ENCODE measurements at regions not wholly inside any gene's neighbourhood (a gene's known extent, or its start where the extent isn't known, plus 50 kb on each side); places are given as distances from the start of the nearest gene placed in this dataset.

GRCh38 chr4:110271986-110272385, 73.6 kb upstream of the ELOVL6 start:
- no peak for DNase-seq

GRCh38 chr4:110270492-110271197, 72.2 kb upstream of the ELOVL6 start:
- no peak for DNase-seq

- DNase-seq: no peak
Measured at GRCh38 chr4:110268790-110269189, 70.4 kb upstream of the ELOVL6 start.

- DNase-seq: no peak
Measured at GRCh38 chr4:110268352-110268751, 69.9 kb upstream of the ELOVL6 start.

GRCh38 chr4:110266136-110266535, 67.7 kb upstream of the ELOVL6 start:
- no peak for DNase-seq

GRCh38 chr4:110265001-110265400, 66.6 kb upstream of the ELOVL6 start:
- DNase-seq: no peak

- no peak for DNase-seq
Measured at GRCh38 chr4:110260299-110260698, 61.9 kb upstream of the ELOVL6 start.

- no peak for DNase-seq
Measured at GRCh38 chr4:110250023-110250387, 51.6 kb upstream of the ELOVL6 start.

- DNase-seq: no peak
Measured at GRCh38 chr4:110248831-110249253, 50.4 kb upstream of the ELOVL6 start.
